Left ventricle myocardium inferior (tissue), 1 donor: ENCODE measurements at regions not wholly inside any gene's neighbourhood (a gene's known extent, or its start where the extent isn't known, plus 50 kb on each side); places are given as distances from the start of the nearest gene placed in this dataset.

ENCODE experiments used
- DNase-seq: peaks from one replicate; pipeline ENCODE4 v3.0.0-alpha.2; 2020
- H3K27ac ChIP-seq: fragments of 200-600 bp; replicated peaks from 2 replicates; pipeline ENCODE4 v1.8.0; 2021
- H3K27me3 ChIP-seq: fragments of 200-600 bp; 2 replicates; pipeline ENCODE4 v1.8.0; 2021; ENCODE audit warnings: low read depth
- H3K36me3 ChIP-seq: fragments of 200-600 bp; 2 replicates; pipeline ENCODE4 v1.8.0; 2021
- H3K4me1 ChIP-seq: fragments of 200-600 bp; 2 replicates; pipeline ENCODE4 v1.8.0; 2021
- H3K4me3 ChIP-seq: fragments of 200-600 bp; 2 replicates; pipeline ENCODE4 v1.8.0; 2021; ENCODE audit warnings: mild to moderate bottlenecking, moderate library complexity
- H3K9me3 ChIP-seq: fragments of 200-600 bp; replicated peaks from 2 replicates; pipeline ENCODE4 v1.8.0; 2021
- intact Hi-C: fragments of 100-400 bp; cut with micrococcal nuclease; formaldehyde crosslinking; loops from one replicate; pipeline ENCODE4 v1.11.0; 2022
- TF ChIP-seq, protein P1 (sequence below): fragments of 200-600 bp; IDR thresholded peaks from 2 replicates; pipeline ENCODE4 v1.8.0; 2021; ENCODE audit warnings: antibody characterized with exemption, mild to moderate bottlenecking, borderline replicate concordance
- donor health status: DM: no; HTN: yes; CAD: no; lungs with severe emphysema.

DNA sequence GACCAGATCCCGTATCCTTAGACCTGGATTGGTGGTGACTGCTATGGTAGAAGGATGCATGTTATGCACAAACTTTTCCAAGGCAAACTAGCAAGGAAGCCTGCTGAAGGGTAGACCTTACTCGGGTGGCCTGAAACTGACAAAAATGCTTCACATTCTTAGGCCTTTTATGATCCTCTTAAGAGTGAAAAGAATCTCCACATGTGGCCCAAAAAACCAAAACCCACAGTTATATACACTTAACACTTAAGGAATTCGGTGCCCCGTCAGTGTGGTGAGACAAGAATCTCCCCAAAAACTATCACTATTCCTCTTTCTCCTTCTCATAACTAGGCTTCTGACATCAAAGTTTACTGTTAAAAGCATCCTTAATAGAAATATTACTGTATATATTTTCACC is 130.1 kb upstream of the SOX2 start:
- intact Hi-C loops = no loop called here
- no peaks in the 10 kb centered on the region for H3K27me3 ChIP-seq
- no peak overlapping the region for H3K27ac ChIP-seq
- H3K4me1 ChIP-seq = no peaks in the 10 kb centered on the region
- TF ChIP-seq, protein P1, sequence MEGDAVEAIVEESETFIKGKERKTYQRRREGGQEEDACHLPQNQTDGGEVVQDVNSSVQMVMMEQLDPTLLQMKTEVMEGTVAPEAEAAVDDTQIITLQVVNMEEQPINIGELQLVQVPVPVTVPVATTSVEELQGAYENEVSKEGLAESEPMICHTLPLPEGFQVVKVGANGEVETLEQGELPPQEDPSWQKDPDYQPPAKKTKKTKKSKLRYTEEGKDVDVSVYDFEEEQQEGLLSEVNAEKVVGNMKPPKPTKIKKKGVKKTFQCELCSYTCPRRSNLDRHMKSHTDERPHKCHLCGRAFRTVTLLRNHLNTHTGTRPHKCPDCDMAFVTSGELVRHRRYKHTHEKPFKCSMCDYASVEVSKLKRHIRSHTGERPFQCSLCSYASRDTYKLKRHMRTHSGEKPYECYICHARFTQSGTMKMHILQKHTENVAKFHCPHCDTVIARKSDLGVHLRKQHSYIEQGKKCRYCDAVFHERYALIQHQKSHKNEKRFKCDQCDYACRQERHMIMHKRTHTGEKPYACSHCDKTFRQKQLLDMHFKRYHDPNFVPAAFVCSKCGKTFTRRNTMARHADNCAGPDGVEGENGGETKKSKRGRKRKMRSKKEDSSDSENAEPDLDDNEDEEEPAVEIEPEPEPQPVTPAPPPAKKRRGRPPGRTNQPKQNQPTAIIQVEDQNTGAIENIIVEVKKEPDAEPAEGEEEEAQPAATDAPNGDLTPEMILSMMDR = no peak
- H3K36me3 ChIP-seq = no peaks in the 10 kb centered on the region
- peaks cover 5% of the 10 kb centered on the region for H3K9me3 ChIP-seq
- H3K4me3 ChIP-seq = no peak overlapping the region
- DNase-seq = no peak

DNA sequence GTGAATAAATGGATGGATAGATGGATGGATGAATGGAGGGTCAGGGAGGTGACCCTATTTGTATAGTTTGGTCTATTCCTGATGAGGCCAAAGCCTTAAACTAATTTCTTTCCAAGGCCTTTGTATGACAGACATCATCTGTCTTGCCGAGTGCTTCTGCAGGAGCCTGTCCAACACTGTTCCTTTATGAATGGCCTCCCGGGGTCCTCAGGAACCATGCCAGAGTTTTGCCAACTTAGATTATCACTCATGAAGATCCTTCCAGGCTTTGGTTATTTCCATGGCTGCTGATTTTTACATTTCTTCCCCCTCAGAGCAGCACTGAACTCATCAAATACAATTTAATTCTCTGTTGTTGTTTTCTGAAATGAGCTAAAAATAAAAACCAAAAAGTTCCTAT is 133.0 kb upstream of the SOX2 start:
- H3K27ac ChIP-seq = no peak overlapping the region
- TF ChIP-seq, protein P1 = no peak
- H3K4me1 ChIP-seq = no peaks in the 10 kb centered on the region
- DNase-seq = no peak
- intact Hi-C loops = no loop called here
- H3K4me3 ChIP-seq = no peak overlapping the region
- H3K27me3 ChIP-seq = no peaks in the 10 kb centered on the region
- no peaks in the 10 kb centered on the region for H3K9me3 ChIP-seq
- H3K36me3 ChIP-seq = no peaks in the 10 kb centered on the region

DNA sequence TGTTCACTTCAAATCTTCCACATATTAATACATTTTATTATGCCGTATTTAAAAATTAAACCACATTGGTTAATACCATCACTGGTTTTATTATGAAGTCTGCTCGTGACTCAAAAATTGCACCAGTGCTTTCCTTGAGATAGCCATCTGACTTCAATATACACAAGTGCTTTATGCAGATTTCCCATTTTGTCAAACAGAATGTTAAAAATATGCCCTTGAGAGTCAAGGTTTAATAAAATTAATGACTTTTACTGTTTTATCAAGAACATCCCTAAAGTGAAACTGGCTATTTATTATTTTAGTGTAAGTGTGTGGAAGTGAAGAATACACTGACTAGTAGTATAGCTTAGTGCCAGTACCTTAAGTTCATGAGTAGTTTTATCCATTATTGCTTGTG is 139.3 kb upstream of the SOX2 start:
- Histone ChIP-seq H3K27me3 (no peaks in the 10 kb centered on the region), H3K36me3 (no peaks in the 10 kb centered on the region), H3K4me3 (no peak overlapping the region), H3K4me1 (no peaks in the 10 kb centered on the region), H3K27ac (no peak overlapping the region), H3K9me3 (no peaks in the 10 kb centered on the region)
- no peak for DNase-seq
- TF ChIP-seq, protein P1 = no peak
- intact Hi-C loops = no loop called here

DNA sequence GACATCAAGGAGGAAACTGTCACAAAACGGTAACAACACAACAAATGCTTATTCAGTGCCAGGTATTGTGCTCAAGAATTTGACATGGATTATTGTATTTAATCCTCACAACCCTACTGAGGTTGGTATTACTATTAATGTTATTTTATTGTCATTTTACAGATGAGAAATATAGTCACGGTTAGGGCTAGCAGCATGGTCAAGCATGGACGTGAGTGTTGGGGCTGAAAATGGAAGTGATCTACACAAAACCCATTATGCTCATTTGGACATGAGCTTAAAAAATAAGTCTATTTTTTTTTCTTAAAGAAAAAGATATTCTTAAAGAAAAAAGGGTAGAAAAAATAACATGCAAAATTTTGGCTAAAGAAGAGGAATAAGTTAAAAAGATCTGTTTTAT is 141.3 kb upstream of the SOX2 start:
- DNase-seq = no peak
- no peak overlapping the region for H3K27ac ChIP-seq
- no peaks in the 10 kb centered on the region for H3K36me3 ChIP-seq
- no peaks in the 10 kb centered on the region for H3K9me3 ChIP-seq
- no peaks in the 10 kb centered on the region for H3K4me1 ChIP-seq
- intact Hi-C loops = no loop called here
- H3K4me3 ChIP-seq = no peak overlapping the region
- TF ChIP-seq, protein P1 = no peak
- H3K27me3 ChIP-seq = no peaks in the 10 kb centered on the region

DNA sequence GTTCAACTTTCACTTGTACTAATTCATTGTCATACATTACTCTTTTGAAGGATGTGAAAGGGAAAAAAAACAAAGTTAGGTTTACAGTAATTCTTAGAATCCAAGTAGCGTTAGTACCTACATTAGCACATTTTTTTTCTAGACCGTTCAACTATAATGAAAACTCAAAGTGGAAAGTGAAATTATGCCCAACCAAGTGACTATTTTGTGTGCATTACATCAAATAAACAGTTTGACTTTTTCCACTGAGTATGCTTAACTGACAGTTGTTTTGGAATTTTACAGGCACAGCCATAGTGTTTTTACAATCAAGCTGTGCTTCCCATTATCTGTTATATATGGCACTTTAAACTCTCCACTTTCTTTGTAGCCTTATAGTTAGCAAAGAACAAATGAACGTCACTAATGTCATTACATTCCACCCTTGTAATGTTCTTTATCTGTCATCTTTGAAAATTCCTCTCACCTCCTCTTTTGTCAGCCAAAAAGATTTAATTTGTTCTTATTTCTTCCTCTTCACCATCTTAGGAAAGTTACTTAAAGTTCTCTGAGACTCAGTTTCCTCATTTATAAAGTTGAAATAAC is 142.3 kb upstream of the SOX2 start:
- intact Hi-C loops = no loop called here
- H3K36me3 ChIP-seq = no peaks in the 10 kb centered on the region
- H3K27me3 ChIP-seq = peaks cover 4% of the 10 kb centered on the region
- TF ChIP-seq, protein P1 = no peak
- H3K4me3 ChIP-seq = no peak overlapping the region
- DNase-seq = no peak
- H3K9me3 ChIP-seq = no peaks in the 10 kb centered on the region
- no peak overlapping the region for H3K27ac ChIP-seq
- no peaks in the 10 kb centered on the region for H3K4me1 ChIP-seq
